Testis (tissue), 2 donors: ENCODE measurements at regions not wholly inside any gene's neighbourhood (a gene's known extent, or its start where the extent isn't known, plus 50 kb on each side); places are given as distances from the start of the nearest gene placed in this dataset.

ENCODE experiments used
- DNase-seq: peaks from one replicate; pipeline ENCODE4 v3.0.0-alpha.2; 2019
- H3K27ac ChIP-seq, 2 donors: fragments of 200-600 bp; sonication (generic); one replicate each; pipeline ENCODE4 v1.5.1; 2019
- H3K27me3 ChIP-seq: fragments of 200-600 bp; sonication (generic); one replicate; pipeline ENCODE4 v1.5.1; 2019
- H3K36me3 ChIP-seq: fragments of 200-600 bp; sonication (generic); one replicate; pipeline ENCODE4 v1.5.1; 2017; ENCODE audit warnings: low read depth; ENCODE audit errors: missing control alignments
- H3K4me1 ChIP-seq: fragments of 200-600 bp; sonication (generic); one replicate; pipeline ENCODE4 v1.5.1; 2019
- H3K4me3 ChIP-seq, 2 donors: fragments of 200-600 bp; sonication (generic); one replicate each; pipeline ENCODE4 v1.5.1; 2017 to 2019
- H3K9me3 ChIP-seq: fragments of 200-600 bp; sonication (generic); one replicate; pipeline ENCODE4 v1.5.1; 2017
- POLR2A ChIP-seq: fragments of 450-650 bp; IDR thresholded peaks from one replicate; pipeline ENCODE4 v1.6.1; 2017; ENCODE audit warnings: antibody characterized with exemption, mild to moderate bottlenecking, moderate library complexity
- WGBS, 2 donors: methylation state at CpG; one replicate each; pipeline ENCODE4 v1.1.5; 2018; 5-methylcytosine and 5-hydroxymethylcytosine counted together
- intact Hi-C: fragments of 100-400 bp; cut with DNase I; formaldehyde crosslinking; loops from one replicate; pipeline ENCODE4 v1.15.1; 2023; ENCODE audit warnings: low total_unique reads
- TF ChIP-seq, protein P1 (sequence below), 3 experiments: fragments of 450-650 bp in 2 of 3; fragments of 200-600 bp in 1 of 3; sonication (generic) in 1 of 3; IDR thresholded peaks; one replicate each; pipeline ENCODE4 v1.5.1; 2016 to 2019; ENCODE audit warnings: antibody characterized with exemption in 3 of 3, mild to moderate bottlenecking in 2 of 3, moderate library complexity in 1 of 3

- DNase-seq, result no peak
- Histone ChIP-seq H3K27me3 (no peaks in the 10 kb centered on the region), H3K4me1 (no peaks in the 10 kb centered on the region), H3K4me3 (no peak overlapping the region), H3K27ac (no peak overlapping the region), H3K36me3 (no peaks in the 10 kb centered on the region), H3K9me3 (no peaks in the 10 kb centered on the region)
- intact Hi-C loops, result no loop called here
- 92 to 93% methylated on average over 18 to 22 of the region's 22 CpGs for WGBS, 2 donors
- TF ChIP-seq, protein P1, sequence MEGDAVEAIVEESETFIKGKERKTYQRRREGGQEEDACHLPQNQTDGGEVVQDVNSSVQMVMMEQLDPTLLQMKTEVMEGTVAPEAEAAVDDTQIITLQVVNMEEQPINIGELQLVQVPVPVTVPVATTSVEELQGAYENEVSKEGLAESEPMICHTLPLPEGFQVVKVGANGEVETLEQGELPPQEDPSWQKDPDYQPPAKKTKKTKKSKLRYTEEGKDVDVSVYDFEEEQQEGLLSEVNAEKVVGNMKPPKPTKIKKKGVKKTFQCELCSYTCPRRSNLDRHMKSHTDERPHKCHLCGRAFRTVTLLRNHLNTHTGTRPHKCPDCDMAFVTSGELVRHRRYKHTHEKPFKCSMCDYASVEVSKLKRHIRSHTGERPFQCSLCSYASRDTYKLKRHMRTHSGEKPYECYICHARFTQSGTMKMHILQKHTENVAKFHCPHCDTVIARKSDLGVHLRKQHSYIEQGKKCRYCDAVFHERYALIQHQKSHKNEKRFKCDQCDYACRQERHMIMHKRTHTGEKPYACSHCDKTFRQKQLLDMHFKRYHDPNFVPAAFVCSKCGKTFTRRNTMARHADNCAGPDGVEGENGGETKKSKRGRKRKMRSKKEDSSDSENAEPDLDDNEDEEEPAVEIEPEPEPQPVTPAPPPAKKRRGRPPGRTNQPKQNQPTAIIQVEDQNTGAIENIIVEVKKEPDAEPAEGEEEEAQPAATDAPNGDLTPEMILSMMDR (IDR thresholded peaks at IDR 0.05), result no peak
These were observed 73.9 kb upstream of the DUSP22 start for GRCh38 chr6:218153-219018.

GRCh38 chr6:219019-219570, 73.2 kb upstream of the DUSP22 start:
- Histone ChIP-seq H3K4me3 (no peak overlapping the region), H3K4me1 (no peaks in the 10 kb centered on the region), H3K9me3 (no peaks in the 10 kb centered on the region), H3K36me3 (no peaks in the 10 kb centered on the region), H3K27me3 (no peaks in the 10 kb centered on the region), H3K27ac (no peak overlapping the region)
- 64 to 84% methylated on average over 3 of the region's 3 CpGs for WGBS, 2 donors
- TF ChIP-seq POLR2A, result no peak
- TF ChIP-seq, protein P1 (IDR thresholded peaks at IDR 0.05), result no peak
- DNase-seq, result no peak
- intact Hi-C loops, result no loop called here

DNA sequence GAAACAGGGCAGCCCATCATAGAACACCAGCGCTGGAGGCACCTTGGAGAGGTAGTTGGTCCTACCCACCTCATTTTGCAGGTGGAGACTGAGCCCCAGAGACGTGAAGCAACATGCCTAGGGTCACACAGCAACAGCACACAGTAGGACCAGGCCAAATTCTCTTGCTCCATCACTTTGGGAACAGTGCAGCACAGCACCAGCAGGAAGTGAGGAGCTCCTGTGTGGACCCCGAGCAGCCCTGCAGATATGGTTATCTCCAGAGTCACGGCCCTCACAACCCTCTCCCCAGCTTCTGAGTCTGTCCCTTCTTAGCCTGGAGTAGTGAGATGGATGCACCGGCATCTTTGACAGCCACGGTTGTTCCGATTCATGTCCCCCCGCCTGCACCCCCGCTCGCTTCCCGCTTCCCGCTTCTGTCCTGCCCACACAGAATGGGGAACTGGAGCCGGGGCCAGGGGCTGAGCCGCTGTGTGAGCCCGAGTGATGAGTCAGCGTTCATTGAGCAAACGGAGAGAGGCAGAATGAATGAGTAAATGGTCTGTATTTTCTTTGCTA, 72.6 kb upstream of the DUSP22 start:
- no peak overlapping the region for H3K27ac ChIP-seq
- peak; percentile 47 for DNase-seq
- H3K4me1 ChIP-seq, result no peaks in the 10 kb centered on the region
- WGBS, 2 donors, result 71 to 73% methylated on average over 17 of the region's 17 CpGs
- H3K27me3 ChIP-seq, result no peaks in the 10 kb centered on the region
- no peaks in the 10 kb centered on the region for H3K9me3 ChIP-seq
- TF ChIP-seq POLR2A, result no peak
- TF ChIP-seq, protein P1 (IDR thresholded peaks at IDR 0.05), result no peak
- no peak overlapping the region for H3K4me3 ChIP-seq
- no peaks in the 10 kb centered on the region for H3K36me3 ChIP-seq
- intact Hi-C loops, result no loop called here

GRCh38 chr6:220312-220711, 72.0 kb upstream of the DUSP22 start:
- no peak for TF ChIP-seq POLR2A
- TF ChIP-seq, protein P1 (IDR thresholded peaks at IDR 0.05), result no peak
- intact Hi-C loops, result no loop called here
- 79 to 85% methylated on average over 4 of the region's 4 CpGs for WGBS, 2 donors
- Histone ChIP-seq H3K27me3 (no peaks in the 10 kb centered on the region), H3K4me3 (no peak overlapping the region), H3K27ac (no peak overlapping the region), H3K36me3 (no peaks in the 10 kb centered on the region), H3K9me3 (no peaks in the 10 kb centered on the region), H3K4me1 (no peaks in the 10 kb centered on the region)
- DNase-seq, result no peak
